HG02943 (cell line): ENCODE measurements at regions not wholly inside any gene's neighbourhood (a gene's known extent, or its start where the extent isn't known, plus 50 kb on each side); places are given as distances from the start of the nearest gene placed in this dataset.
"Not testable (repeated sequence)": the region's sequence is repeated elsewhere in the genome, so short reads cannot be mapped to it uniquely, and the experiment has no call there.

Experiments used
- ATAC-seq: cut with Tn5 transposase; IDR thresholded peaks from one replicate; pipeline ENCODE4 v1.9.1; 2021; ENCODE audit warnings: mild to moderate bottlenecking, low read depth, moderate library complexity; ENCODE audit not compliant: unreplicated experiment

- ATAC-seq: not testable (repeated sequence)
These were observed 217.5 kb downstream of the FOXD4L6 start for GRCh38 chr9:40910995-40911394.

GRCh38 chr9:40909821-40910220 is 218.7 kb downstream of the FOXD4L6 start:
- ATAC-seq: no peak

- ATAC-seq: not testable (repeated sequence)
These were observed 219.4 kb downstream of the FOXD4L6 start for GRCh38 chr9:40909111-40909510.

- ATAC-seq: no peak
These were observed 220.5 kb downstream of the FOXD4L6 start for GRCh38 chr9:40907657-40908624.

GRCh38 chr9:40906879-40907278 is 221.6 kb downstream of the FOXD4L6 start:
- not testable (repeated sequence) for ATAC-seq

- ATAC-seq: not testable (repeated sequence)
These were observed 236.2 kb downstream of the FOXD4L6 start for GRCh38 chr9:40892315-40892714.

- ATAC-seq: not testable (repeated sequence)
These were observed 242.6 kb downstream of the FOXD4L6 start for GRCh38 chr9:40885858-40886257.

GRCh38 chr9:40884902-40885490 is 243.5 kb downstream of the FOXD4L6 start:
- not testable (repeated sequence) for ATAC-seq

- no peak for ATAC-seq
These were observed 244.2 kb downstream of the FOXD4L6 start for GRCh38 chr9:40884072-40884901.

- not testable (repeated sequence) for ATAC-seq
These were observed 244.9 kb downstream of the FOXD4L6 start for GRCh38 chr9:40883423-40884071.

GRCh38 chr9:40873753-40874295 is 254.7 kb downstream of the FOXD4L6 start:
- ATAC-seq: not testable (repeated sequence)

GRCh38 chr9:40868437-40868836 is 260.0 kb downstream of the FOXD4L6 start:
- ATAC-seq: not testable (repeated sequence)
